ENCODE measurements at regions not wholly inside any gene's neighbourhood (a gene's known extent, or its start where the extent isn't known, plus 50 kb on each side); places are given as distances from the start of the nearest gene placed in this dataset.

- TF ChIP-seq CTCF (IDR thresholded peaks at IDR 0.05; ENCODE audit: unreplicated experiment), result no peak
- CTCF ChIA-PET, result interaction anchor here (0.6 to 0.9 kb wide), 3 partner anchors 281 to 1951 kb away, joined by 3 read pairs; no protein-coding TSS in a partner anchor
- POLR2A ChIA-PET, result no interaction called here
- BruUV-seq (replicated peaks), result no TSS peak
- peaks cover under 1% of the 10 kb centered on the region for H3K9me3 Mint-ChIP-seq (ENCODE audit: unreplicated experiment)
- intact Hi-C loops (cut with micrococcal nuclease), result no loop called here
- no peak overlapping the region for H3K27ac Mint-ChIP-seq (ENCODE audit: low read depth, unreplicated experiment)
- no peak overlapping the region for H3K4me3 Mint-ChIP-seq (ENCODE audit: unreplicated experiment)
- H3K27me3 Mint-ChIP-seq (ENCODE audit: insufficient read depth, unreplicated experiment), result no peaks in the 10 kb centered on the region
- H3K36me3 Mint-ChIP-seq (ENCODE audit: insufficient read depth, unreplicated experiment), result no peaks in the 10 kb centered on the region
- H3K4me1 Mint-ChIP-seq (ENCODE audit: insufficient read depth, unreplicated experiment), result no peaks in the 10 kb centered on the region
- no peak for DNase-seq (ENCODE audit: unreplicated experiment)
These were observed 123.1 kb upstream of the PIEZO2 start for GRCh38 chr18:11272516-11272915.

- CTCF ChIA-PET, result interaction anchor here (0.6 kb wide), 1 partner anchor 603 kb away, joined by 3 read pairs; no protein-coding TSS in a partner anchor
These were observed 122.6 kb upstream of the PIEZO2 start for GRCh38 chr18:11271954-11272353.

GRCh38 chr18:11269257-11269656 lies 119.9 kb upstream of the PIEZO2 start:
- no TSS peak for BruUV-seq (replicated peaks)
- intact Hi-C loops (cut with micrococcal nuclease), result no loop called here
- Mint-ChIP-seq H3K27ac (ENCODE audit: low read depth, unreplicated experiment) (no peak overlapping the region), H3K27me3 (ENCODE audit: insufficient read depth, unreplicated experiment) (peaks cover 12% of the 10 kb centered on the region), H3K4me1 (ENCODE audit: insufficient read depth, unreplicated experiment) (no peaks in the 10 kb centered on the region), H3K4me3 (ENCODE audit: unreplicated experiment) (no peak overlapping the region), H3K36me3 (ENCODE audit: insufficient read depth, unreplicated experiment) (no peaks in the 10 kb centered on the region), H3K9me3 (ENCODE audit: unreplicated experiment) (peaks cover 12% of the 10 kb centered on the region)
- DNase-seq (ENCODE audit: unreplicated experiment), result no peak
- TF ChIP-seq CTCF (IDR thresholded peaks at IDR 0.05; ENCODE audit: unreplicated experiment), result no peak
- ChIA-PET POLR2A (interaction anchor here (0.7 kb wide), 1 partner anchor 23 kb away, joined by 3 read pairs; no protein-coding TSS in a partner anchor), CTCF (interaction anchor here (0.9 kb wide), 1 partner anchor 709 kb away, joined by 3 read pairs; no protein-coding TSS in a partner anchor)

More at GRCh38 chr18:11271954-11272353, 122.6 kb upstream of the PIEZO2 start:
- H3K36me3 Mint-ChIP-seq (ENCODE audit: insufficient read depth, unreplicated experiment), result no peaks in the 10 kb centered on the region
- no peak for DNase-seq (ENCODE audit: unreplicated experiment)
- H3K4me3 Mint-ChIP-seq (ENCODE audit: unreplicated experiment), result no peak overlapping the region
- POLR2A ChIA-PET, result interaction anchor here (0.6 kb wide), 1 partner anchor 228 kb away, joined by 6 read pairs; no protein-coding TSS in a partner anchor
- peaks cover 5% of the 10 kb centered on the region for H3K27me3 Mint-ChIP-seq (ENCODE audit: insufficient read depth, unreplicated experiment)
- BruUV-seq (replicated peaks), result no TSS peak
- intact Hi-C loops (cut with micrococcal nuclease), result no loop called here
- no peaks in the 10 kb centered on the region for H3K4me1 Mint-ChIP-seq (ENCODE audit: insufficient read depth, unreplicated experiment)
- H3K9me3 Mint-ChIP-seq (ENCODE audit: unreplicated experiment), result peaks cover 6% of the 10 kb centered on the region
- no peak for TF ChIP-seq CTCF (IDR thresholded peaks at IDR 0.05; ENCODE audit: unreplicated experiment)
- H3K27ac Mint-ChIP-seq (ENCODE audit: low read depth, unreplicated experiment), result no peak overlapping the region

- no peaks in the 10 kb centered on the region for H3K36me3 Mint-ChIP-seq (ENCODE audit: insufficient read depth, unreplicated experiment)
These were observed 119.4 kb upstream of the PIEZO2 start for GRCh38 chr18:11268741-11269233.

More at GRCh38 chr18:11268741-11269233, 119.4 kb upstream of the PIEZO2 start:
- Mint-ChIP-seq H3K4me3 (ENCODE audit: unreplicated experiment) (no peak overlapping the region), H3K27ac (ENCODE audit: low read depth, unreplicated experiment) (no peak overlapping the region), H3K27me3 (ENCODE audit: insufficient read depth, unreplicated experiment) (peaks cover 12% of the 10 kb centered on the region), H3K4me1 (ENCODE audit: insufficient read depth, unreplicated experiment) (no peaks in the 10 kb centered on the region), H3K9me3 (ENCODE audit: unreplicated experiment) (peaks cover 12% of the 10 kb centered on the region)
- CTCF ChIA-PET, result interaction anchor here (0.9 kb wide), 1 partner anchor 709 kb away, joined by 3 read pairs; no protein-coding TSS in a partner anchor
- DNase-seq (ENCODE audit: unreplicated experiment), result no peak
- no peak for TF ChIP-seq CTCF (IDR thresholded peaks at IDR 0.05; ENCODE audit: unreplicated experiment)
- POLR2A ChIA-PET, result interaction anchor here (0.7 kb wide), 1 partner anchor 23 kb away, joined by 3 read pairs; no protein-coding TSS in a partner anchor
- BruUV-seq (replicated peaks), result no TSS peak
- intact Hi-C loops (cut with micrococcal nuclease), result no loop called here

Measured in MCF 10A (cell line).